Osteocyte (in vitro differentiated cells): ENCODE measurements at regions not wholly inside any gene's neighbourhood (a gene's known extent, or its start where the extent isn't known, plus 50 kb on each side); places are given as distances from the start of the nearest gene placed in this dataset.

Experiments used
- DNase-seq: peaks from one replicate; pipeline ENCODE4 v3.0.0; 2021; ENCODE audit warnings: mixed read lengths; ENCODE audit not compliant: unreplicated experiment; ENCODE audit errors: extremely low spot score
- H3K27ac Mint-ChIP-seq: one replicate; pipeline ENCODE4 v1.8.0; 2021; ENCODE audit warnings: mild to moderate bottlenecking, mixed read lengths; ENCODE audit not compliant: unreplicated experiment
- H3K27me3 Mint-ChIP-seq: one replicate; pipeline ENCODE4 v1.8.0; 2021; ENCODE audit warnings: mixed read lengths; ENCODE audit not compliant: unreplicated experiment
- H3K36me3 Mint-ChIP-seq: one replicate; pipeline ENCODE4 v1.8.0; 2021; ENCODE audit warnings: mixed read lengths; ENCODE audit not compliant: unreplicated experiment
- H3K4me1 Mint-ChIP-seq: one replicate; pipeline ENCODE4 v1.8.0; 2021; ENCODE audit warnings: mixed read lengths; ENCODE audit not compliant: unreplicated experiment
- H3K4me3 Mint-ChIP-seq: one replicate; pipeline ENCODE4 v1.8.0; 2021; ENCODE audit warnings: mild to moderate bottlenecking, moderate library complexity, mixed read lengths; ENCODE audit not compliant: unreplicated experiment
- H3K9me3 Mint-ChIP-seq: one replicate; pipeline ENCODE4 v1.8.0; 2021; ENCODE audit warnings: mixed read lengths; ENCODE audit not compliant: unreplicated experiment
- TF ChIP-seq, protein P1 (sequence below): fragments of 200-600 bp; sonication (generic); IDR thresholded peaks from 2 replicates; pipeline ENCODE4 v1.5.0; 2021; ENCODE audit warnings: antibody characterized with exemption, mild to moderate bottlenecking, moderate library complexity

GRCh38 chr12:77433799-77434198, 368.4 kb upstream of the E2F7 start:
- Mint-ChIP-seq H3K27me3 (peaks cover 5% of the 10 kb centered on the region), H3K9me3 (no peaks in the 10 kb centered on the region), H3K36me3 (no peaks in the 10 kb centered on the region), H3K27ac (no peak overlapping the region), H3K4me3 (no peak overlapping the region), H3K4me1 (no peaks in the 10 kb centered on the region)
- TF ChIP-seq, protein P1, sequence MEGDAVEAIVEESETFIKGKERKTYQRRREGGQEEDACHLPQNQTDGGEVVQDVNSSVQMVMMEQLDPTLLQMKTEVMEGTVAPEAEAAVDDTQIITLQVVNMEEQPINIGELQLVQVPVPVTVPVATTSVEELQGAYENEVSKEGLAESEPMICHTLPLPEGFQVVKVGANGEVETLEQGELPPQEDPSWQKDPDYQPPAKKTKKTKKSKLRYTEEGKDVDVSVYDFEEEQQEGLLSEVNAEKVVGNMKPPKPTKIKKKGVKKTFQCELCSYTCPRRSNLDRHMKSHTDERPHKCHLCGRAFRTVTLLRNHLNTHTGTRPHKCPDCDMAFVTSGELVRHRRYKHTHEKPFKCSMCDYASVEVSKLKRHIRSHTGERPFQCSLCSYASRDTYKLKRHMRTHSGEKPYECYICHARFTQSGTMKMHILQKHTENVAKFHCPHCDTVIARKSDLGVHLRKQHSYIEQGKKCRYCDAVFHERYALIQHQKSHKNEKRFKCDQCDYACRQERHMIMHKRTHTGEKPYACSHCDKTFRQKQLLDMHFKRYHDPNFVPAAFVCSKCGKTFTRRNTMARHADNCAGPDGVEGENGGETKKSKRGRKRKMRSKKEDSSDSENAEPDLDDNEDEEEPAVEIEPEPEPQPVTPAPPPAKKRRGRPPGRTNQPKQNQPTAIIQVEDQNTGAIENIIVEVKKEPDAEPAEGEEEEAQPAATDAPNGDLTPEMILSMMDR, result no peak
- no peak for DNase-seq

GRCh38 chr12:77429426-77429825, 364.1 kb upstream of the E2F7 start:
- no peaks in the 10 kb centered on the region for H3K36me3 Mint-ChIP-seq
- H3K4me3 Mint-ChIP-seq, result no peak overlapping the region
- no peak for DNase-seq
- H3K27me3 Mint-ChIP-seq, result peaks cover 2% of the 10 kb centered on the region
- H3K4me1 Mint-ChIP-seq, result no peaks in the 10 kb centered on the region
- TF ChIP-seq, protein P1, result no peak
- H3K9me3 Mint-ChIP-seq, result peaks cover 5% of the 10 kb centered on the region
- no peak overlapping the region for H3K27ac Mint-ChIP-seq

DNA sequence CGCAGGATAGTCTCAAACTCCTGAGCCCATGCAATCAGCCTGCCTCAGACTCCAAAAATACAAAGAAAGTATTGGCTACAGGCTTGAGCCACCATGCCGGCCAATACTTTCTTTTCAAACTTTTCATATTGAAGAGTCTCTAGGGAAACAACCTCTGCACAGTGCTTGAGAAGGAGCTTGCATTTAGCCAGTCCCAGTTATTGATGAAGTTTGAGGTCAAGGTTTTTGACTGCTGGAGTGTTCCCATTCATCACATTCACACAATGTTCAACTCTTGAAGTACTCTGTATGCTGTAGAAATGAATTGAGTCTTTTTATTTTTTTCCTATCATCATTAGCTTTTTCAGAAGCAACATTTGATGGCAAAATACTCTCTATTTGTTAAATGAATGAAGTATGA, 355.8 kb upstream of the E2F7 start:
- DNase-seq, result no peak
- H3K4me1 Mint-ChIP-seq, result no peaks in the 10 kb centered on the region
- no peaks in the 10 kb centered on the region for H3K36me3 Mint-ChIP-seq
- H3K4me3 Mint-ChIP-seq, result no peak overlapping the region
- no peaks in the 10 kb centered on the region for H3K27me3 Mint-ChIP-seq
- TF ChIP-seq, protein P1, result no peak
- no peak overlapping the region for H3K27ac Mint-ChIP-seq
- H3K9me3 Mint-ChIP-seq, result peaks cover 2% of the 10 kb centered on the region

DNA sequence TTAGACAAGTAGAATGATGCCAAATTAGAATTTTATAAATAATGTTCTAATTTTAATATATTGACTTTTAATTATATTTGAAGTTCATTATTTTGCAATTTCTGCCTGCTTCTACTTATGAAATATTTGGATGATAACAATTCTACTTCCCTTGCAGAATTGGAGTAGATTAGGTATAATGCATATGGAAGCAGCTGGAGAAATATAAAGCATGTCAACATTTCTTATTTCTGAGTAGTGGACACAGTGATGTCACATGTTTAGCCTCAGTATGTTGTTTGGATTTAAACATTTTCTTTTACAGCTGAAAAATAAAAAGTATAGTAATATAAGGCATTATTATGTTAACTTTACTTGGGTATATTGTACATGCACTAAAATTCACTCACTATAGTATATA, 344.2 kb upstream of the E2F7 start:
- DNase-seq, result no peak
- no peaks in the 10 kb centered on the region for H3K27me3 Mint-ChIP-seq
- H3K4me3 Mint-ChIP-seq, result no peak overlapping the region
- H3K4me1 Mint-ChIP-seq, result no peaks in the 10 kb centered on the region
- no peaks in the 10 kb centered on the region for H3K36me3 Mint-ChIP-seq
- TF ChIP-seq, protein P1, result no peak
- no peaks in the 10 kb centered on the region for H3K9me3 Mint-ChIP-seq
- H3K27ac Mint-ChIP-seq, result no peak overlapping the region

- no peaks in the 10 kb centered on the region for H3K36me3 Mint-ChIP-seq
- TF ChIP-seq, protein P1, result no peak
- H3K4me3 Mint-ChIP-seq, result no peak overlapping the region
- no peaks in the 10 kb centered on the region for H3K27me3 Mint-ChIP-seq
- no peaks in the 10 kb centered on the region for H3K9me3 Mint-ChIP-seq
- H3K4me1 Mint-ChIP-seq, result no peaks in the 10 kb centered on the region
- no peak overlapping the region for H3K27ac Mint-ChIP-seq
- DNase-seq, result no peak
Measured at GRCh38 chr12:77407931-77408330, 342.6 kb upstream of the E2F7 start.
